WTC11 (cell line): ENCODE measurements at regions not wholly inside any gene's neighbourhood (a gene's known extent, or its start where the extent isn't known, plus 50 kb on each side); places are given as distances from the start of the nearest gene placed in this dataset.

ENCODE experiments used
- CBFB ChIP-seq: sonication (generic); formaldehyde crosslinking; IDR thresholded peaks from 2 replicates; pipeline ENCODE4 v1.8.1; 2022; ENCODE audit warnings: mild to moderate bottlenecking, low read depth, missing genetic modification reagents
- FOXP1 ChIP-seq: sonication (generic); formaldehyde crosslinking; IDR thresholded peaks from 2 replicates; pipeline ENCODE4 v1.8.0; 2022; ENCODE audit warnings: missing genetic modification reagents, mild to moderate bottlenecking, moderate library complexity, borderline replicate concordance
- NR2C2 ChIP-seq: sonication (generic); formaldehyde crosslinking; IDR thresholded peaks from 2 replicates; pipeline ENCODE4 v1.8.0; 2022; ENCODE audit warnings: mild to moderate bottlenecking, missing genetic modification reagents
- ZNF121 ChIP-seq: sonication (generic); formaldehyde crosslinking; IDR thresholded peaks from 2 replicates; pipeline ENCODE4 v1.8.0; 2023; ENCODE audit warnings: missing genetic modification reagents
- ZNF232 ChIP-seq: sonication (generic); formaldehyde crosslinking; IDR thresholded peaks from 2 replicates; pipeline ENCODE4 v1.8.0; 2022; ENCODE audit warnings: mild to moderate bottlenecking, missing genetic modification reagents
- TF ChIP-seq, protein P1 (sequence below): sonication (generic); formaldehyde crosslinking; IDR thresholded peaks from 2 replicates; pipeline ENCODE4 v1.8.1; 2022; ENCODE audit warnings: low read depth, missing genetic modification reagents, borderline replicate concordance
- TF ChIP-seq, protein P2 (sequence below): fragments of 200-600 bp; IDR thresholded peaks from 2 replicates; pipeline ENCODE4 v1.8.0; 2022; ENCODE audit warnings: antibody characterized with exemption
- TF ChIP-seq, protein P3 (sequence below): sonication (generic); formaldehyde crosslinking; IDR thresholded peaks from 2 replicates; pipeline ENCODE4 v1.8.1; 2023; ENCODE audit warnings: mild to moderate bottlenecking, missing genetic modification reagents, borderline replicate concordance

DNA sequence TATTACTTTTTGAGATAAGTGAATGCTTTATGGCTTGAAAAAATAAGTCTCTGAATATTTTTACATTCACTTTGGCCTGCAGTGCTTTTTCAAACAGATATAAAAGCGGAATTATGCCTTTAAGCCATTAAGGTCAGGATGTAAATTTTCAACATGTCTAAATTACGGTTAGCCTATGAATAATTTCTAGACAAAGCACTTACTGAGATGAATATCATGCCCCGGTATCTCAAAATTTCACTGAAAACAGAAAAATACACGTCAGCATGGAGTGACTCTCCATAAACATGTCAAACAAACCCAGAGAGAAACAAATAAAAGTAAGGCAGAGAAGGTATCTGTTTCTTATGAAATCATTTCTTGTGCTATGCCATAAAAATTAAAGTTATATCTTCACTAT lies 853.9 kb downstream of the KCNT2 start:
- no peak for TF ChIP-seq NR2C2 (CRISPR knock-in tag)
- TF ChIP-seq ZNF121 (CRISPR knock-in tag): no peak
- TF ChIP-seq CBFB (CRISPR knock-in tag): no peak
- no peak for TF ChIP-seq FOXP1 (CRISPR knock-in tag)
- TF ChIP-seq, protein P1, sequence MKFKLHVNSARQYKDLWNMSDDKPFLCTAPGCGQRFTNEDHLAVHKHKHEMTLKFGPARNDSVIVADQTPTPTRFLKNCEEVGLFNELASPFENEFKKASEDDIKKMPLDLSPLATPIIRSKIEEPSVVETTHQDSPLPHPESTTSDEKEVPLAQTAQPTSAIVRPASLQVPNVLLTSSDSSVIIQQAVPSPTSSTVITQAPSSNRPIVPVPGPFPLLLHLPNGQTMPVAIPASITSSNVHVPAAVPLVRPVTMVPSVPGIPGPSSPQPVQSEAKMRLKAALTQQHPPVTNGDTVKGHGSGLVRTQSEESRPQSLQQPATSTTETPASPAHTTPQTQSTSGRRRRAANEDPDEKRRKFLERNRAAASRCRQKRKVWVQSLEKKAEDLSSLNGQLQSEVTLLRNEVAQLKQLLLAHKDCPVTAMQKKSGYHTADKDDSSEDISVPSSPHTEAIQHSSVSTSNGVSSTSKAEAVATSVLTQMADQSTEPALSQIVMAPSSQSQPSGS: no peak
- TF ChIP-seq, protein P2, sequence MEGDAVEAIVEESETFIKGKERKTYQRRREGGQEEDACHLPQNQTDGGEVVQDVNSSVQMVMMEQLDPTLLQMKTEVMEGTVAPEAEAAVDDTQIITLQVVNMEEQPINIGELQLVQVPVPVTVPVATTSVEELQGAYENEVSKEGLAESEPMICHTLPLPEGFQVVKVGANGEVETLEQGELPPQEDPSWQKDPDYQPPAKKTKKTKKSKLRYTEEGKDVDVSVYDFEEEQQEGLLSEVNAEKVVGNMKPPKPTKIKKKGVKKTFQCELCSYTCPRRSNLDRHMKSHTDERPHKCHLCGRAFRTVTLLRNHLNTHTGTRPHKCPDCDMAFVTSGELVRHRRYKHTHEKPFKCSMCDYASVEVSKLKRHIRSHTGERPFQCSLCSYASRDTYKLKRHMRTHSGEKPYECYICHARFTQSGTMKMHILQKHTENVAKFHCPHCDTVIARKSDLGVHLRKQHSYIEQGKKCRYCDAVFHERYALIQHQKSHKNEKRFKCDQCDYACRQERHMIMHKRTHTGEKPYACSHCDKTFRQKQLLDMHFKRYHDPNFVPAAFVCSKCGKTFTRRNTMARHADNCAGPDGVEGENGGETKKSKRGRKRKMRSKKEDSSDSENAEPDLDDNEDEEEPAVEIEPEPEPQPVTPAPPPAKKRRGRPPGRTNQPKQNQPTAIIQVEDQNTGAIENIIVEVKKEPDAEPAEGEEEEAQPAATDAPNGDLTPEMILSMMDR: no peak
- no peak for TF ChIP-seq ZNF232
- TF ChIP-seq, protein P3, sequence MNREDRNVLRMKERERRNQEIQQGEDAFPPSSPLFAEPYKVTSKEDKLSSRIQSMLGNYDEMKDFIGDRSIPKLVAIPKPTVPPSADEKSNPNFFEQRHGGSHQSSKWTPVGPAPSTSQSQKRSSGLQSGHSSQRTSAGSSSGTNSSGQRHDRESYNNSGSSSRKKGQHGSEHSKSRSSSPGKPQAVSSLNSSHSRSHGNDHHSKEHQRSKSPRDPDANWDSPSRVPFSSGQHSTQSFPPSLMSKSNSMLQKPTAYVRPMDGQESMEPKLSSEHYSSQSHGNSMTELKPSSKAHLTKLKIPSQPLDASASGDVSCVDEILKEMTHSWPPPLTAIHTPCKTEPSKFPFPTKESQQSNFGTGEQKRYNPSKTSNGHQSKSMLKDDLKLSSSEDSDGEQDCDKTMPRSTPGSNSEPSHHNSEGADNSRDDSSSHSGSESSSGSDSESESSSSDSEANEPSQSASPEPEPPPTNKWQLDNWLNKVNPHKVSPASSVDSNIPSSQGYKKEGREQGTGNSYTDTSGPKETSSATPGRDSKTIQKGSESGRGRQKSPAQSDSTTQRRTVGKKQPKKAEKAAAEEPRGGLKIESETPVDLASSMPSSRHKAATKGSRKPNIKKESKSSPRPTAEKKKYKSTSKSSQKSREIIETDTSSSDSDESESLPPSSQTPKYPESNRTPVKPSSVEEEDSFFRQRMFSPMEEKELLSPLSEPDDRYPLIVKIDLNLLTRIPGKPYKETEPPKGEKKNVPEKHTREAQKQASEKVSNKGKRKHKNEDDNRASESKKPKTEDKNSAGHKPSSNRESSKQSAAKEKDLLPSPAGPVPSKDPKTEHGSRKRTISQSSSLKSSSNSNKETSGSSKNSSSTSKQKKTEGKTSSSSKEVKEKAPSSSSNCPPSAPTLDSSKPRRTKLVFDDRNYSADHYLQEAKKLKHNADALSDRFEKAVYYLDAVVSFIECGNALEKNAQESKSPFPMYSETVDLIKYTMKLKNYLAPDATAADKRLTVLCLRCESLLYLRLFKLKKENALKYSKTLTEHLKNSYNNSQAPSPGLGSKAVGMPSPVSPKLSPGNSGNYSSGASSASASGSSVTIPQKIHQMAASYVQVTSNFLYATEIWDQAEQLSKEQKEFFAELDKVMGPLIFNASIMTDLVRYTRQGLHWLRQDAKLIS (CRISPR knock-in tag): no peak
